Stimulated activated naive B cell treated with anti-CD40 and anti-IgM and Interleukin-4, amounts not matched to agents 10 μg/mL and 1 μg/mL and 100 μg/mL, for 72 hours (primary cell): ENCODE measurements at regions not wholly inside any gene's neighbourhood (a gene's known extent, or its start where the extent isn't known, plus 50 kb on each side); places are given as distances from the start of the nearest gene placed in this dataset.
A peak's percentile ranks its signal among the peaks of the same experiment; 100 is the strongest.
"Not testable (repeated sequence)": the region's sequence is repeated elsewhere in the genome, so short reads cannot be mapped to it uniquely, and the experiment has no call there.

Experiments used
- ATAC-seq, 2 donors: fragments of 150-1000 bp; cut with Tn5 transposase; replicated peaks; 2 replicates each; pipeline ENCODE4 v1.10.0; 2021; ENCODE audit warnings: moderate library complexity in 1 of 2
- DNase-seq: peaks from one replicate; pipeline ENCODE4 v3.0.0; 2021
- H3K27ac Mint-ChIP-seq: one replicate; pipeline ENCODE4 v1.8.0; 2022; ENCODE audit warnings: mild to moderate bottlenecking, mixed read lengths
- H3K27me3 Mint-ChIP-seq, 2 donors: one replicate each; pipeline ENCODE4 v1.8.0; 2022; ENCODE audit warnings: mixed read lengths in 2 of 2
- H3K36me3 Mint-ChIP-seq, 2 donors: one replicate each; pipeline ENCODE4 v1.8.0; 2022; ENCODE audit warnings: mixed read lengths in 2 of 2, mild to moderate bottlenecking in 1 of 2
- H3K4me1 Mint-ChIP-seq, 2 donors: one replicate each; pipeline ENCODE4 v1.8.0; 2022; ENCODE audit warnings: mixed read lengths in 2 of 2, mild to moderate bottlenecking in 1 of 2
- H3K4me3 Mint-ChIP-seq, 2 donors: one replicate each; pipeline ENCODE4 v1.8.0; 2022; ENCODE audit warnings: mild to moderate bottlenecking in 2 of 2, mixed read lengths in 2 of 2, moderate library complexity in 1 of 2
- H3K9me3 Mint-ChIP-seq, 2 donors: one replicate each; pipeline ENCODE4 v1.8.0; 2022; ENCODE audit warnings: mixed read lengths in 2 of 2, mild to moderate bottlenecking in 1 of 2

- Mint-ChIP-seq H3K4me3 (no peak overlapping the region), H3K27me3 (peaks cover 27 to 52% of the 10 kb centered on the region in 2 donors), H3K36me3 (no peaks in the 10 kb centered on the region), H3K4me1 (no peaks in the 10 kb centered on the region), H3K9me3 (peaks cover 0 to 2% of the 10 kb centered on the region in 2 donors), H3K27ac (no peak overlapping the region)
- ATAC-seq (no peak), DNase-seq (no peak)
Observed at GRCh38 chr15:60135961-60136360, 131.8 kb downstream of the FOXB1 start.

DNA sequence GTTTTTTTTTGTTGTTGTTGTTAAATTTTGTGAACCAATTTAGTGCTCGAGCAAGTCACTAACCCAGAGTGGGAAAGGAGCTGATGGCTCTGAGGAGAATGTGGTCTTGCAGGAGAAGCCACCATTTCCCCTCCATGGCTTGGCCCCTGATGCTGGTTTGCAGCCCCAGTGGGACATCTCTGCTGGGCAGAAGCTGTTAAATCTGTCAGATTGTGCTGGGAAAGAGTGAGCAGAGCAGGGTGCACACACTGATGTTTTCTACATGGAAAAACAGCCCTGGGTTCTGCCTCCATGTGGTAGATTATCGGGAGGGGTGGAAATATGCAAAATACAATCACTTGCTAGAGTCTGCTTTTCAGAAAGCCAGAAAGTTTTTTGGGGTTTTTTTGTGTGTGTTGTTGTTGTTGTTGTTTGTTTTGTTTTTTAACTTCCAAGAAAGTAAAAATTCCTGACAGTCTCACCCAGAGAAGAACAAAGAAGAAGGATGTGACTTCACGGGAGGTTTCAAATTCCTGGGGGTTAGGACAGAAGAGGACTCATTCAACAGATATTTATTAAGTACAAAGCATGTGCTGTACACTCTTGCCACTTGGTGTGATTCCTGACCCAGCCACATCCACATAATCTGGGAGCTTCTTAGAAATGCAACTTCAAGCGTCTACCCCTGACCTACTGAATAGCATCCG lies 133.7 kb downstream of the FOXB1 start:
- Mint-ChIP-seq H3K9me3 (peaks cover 0 to 2% of the 10 kb centered on the region in 2 donors), H3K36me3 (no peaks in the 10 kb centered on the region), H3K4me3 (no peak overlapping the region), H3K4me1 (no peaks in the 10 kb centered on the region), H3K27ac (no peak overlapping the region), H3K27me3 (peaks cover 27 to 46% of the 10 kb centered on the region in 2 donors)
- DNase-seq (no peak), ATAC-seq (no peak)

DNA sequence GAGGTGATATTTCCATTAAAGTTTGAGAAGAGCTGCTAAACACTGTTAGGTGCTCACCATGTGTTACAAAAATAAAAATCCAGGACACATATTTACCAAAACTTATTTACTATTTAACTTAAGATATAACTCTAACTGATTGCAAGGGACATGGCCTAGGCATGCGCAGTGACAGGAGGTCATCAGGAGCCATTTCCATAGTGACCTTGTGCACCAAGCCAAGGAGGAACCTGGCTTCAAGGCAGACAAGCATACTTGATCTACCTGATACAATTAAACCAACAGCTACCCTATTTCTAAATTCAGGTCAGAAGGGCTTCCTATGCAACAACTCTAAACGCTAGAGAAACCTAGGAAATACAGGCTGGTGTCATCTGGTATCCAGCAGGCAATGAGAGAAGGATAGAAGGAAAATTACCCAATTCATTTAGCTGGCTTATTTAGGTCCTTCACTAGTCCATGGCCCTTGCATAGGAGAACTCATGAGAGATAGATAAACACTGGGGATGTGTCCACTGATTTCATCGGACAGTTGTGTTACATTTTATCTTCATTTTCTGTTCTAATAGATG lies 134.4 kb downstream of the FOXB1 start:
- Mint-ChIP-seq H3K4me1 (no peaks in the 10 kb centered on the region), H3K27ac (no peak overlapping the region), H3K36me3 (no peaks in the 10 kb centered on the region), H3K9me3 (peaks cover 0 to 2% of the 10 kb centered on the region in 2 donors), H3K27me3 (peaks cover 27 to 42% of the 10 kb centered on the region in 2 donors), H3K4me3 (no peak overlapping the region)
- no peak for ATAC-seq
- no peak for DNase-seq

DNA sequence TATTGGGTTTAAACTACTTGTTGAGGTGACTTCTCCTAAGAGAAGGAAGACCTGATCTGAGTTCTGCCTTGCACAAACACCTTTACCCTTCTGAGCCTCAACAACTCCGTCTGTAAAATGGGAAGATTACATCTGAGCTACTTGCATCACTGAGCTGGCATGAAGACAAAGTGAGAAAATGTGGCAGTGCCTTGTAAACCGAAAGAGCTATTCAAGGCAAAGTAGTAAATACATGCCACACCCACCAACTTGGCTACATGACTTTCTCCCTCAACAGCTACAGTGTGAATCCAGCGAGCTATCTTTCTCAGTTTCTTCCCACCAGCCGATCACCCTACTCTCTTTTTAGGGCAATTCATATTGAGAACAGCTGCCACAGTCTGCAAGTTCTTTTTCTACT lies 148.3 kb downstream of the FOXB1 start:
- ATAC-seq (no peak), DNase-seq (no peak)
- no peaks in the 10 kb centered on the region for H3K4me1 Mint-ChIP-seq
- no peak overlapping the region for H3K27ac Mint-ChIP-seq
- no peaks in the 10 kb centered on the region for H3K9me3 Mint-ChIP-seq
- H3K27me3 Mint-ChIP-seq: peaks cover 12 to 53% of the 10 kb centered on the region in 2 donors
- no peaks in the 10 kb centered on the region for H3K36me3 Mint-ChIP-seq
- no peak overlapping the region for H3K4me3 Mint-ChIP-seq

- DNase-seq: no peak
- H3K4me3 Mint-ChIP-seq: no peak overlapping the region
- no peak overlapping the region for H3K27ac Mint-ChIP-seq
- peaks cover 16 to 37% of the 10 kb centered on the region in 2 donors for H3K27me3 Mint-ChIP-seq
- no peaks in the 10 kb centered on the region for H3K4me1 Mint-ChIP-seq
- ATAC-seq: no peak
- no peaks in the 10 kb centered on the region for H3K9me3 Mint-ChIP-seq
- no peaks in the 10 kb centered on the region for H3K36me3 Mint-ChIP-seq
Observed at GRCh38 chr15:60154764-60155325, 150.7 kb downstream of the FOXB1 start.

GRCh38 chr15:60155661-60156060 lies 151.6 kb downstream of the FOXB1 start:
- H3K9me3 Mint-ChIP-seq: no peaks in the 10 kb centered on the region
- H3K27me3 Mint-ChIP-seq: peaks cover 15 to 29% of the 10 kb centered on the region in 2 donors
- no peak overlapping the region for H3K27ac Mint-ChIP-seq
- no peaks in the 10 kb centered on the region for H3K4me1 Mint-ChIP-seq
- no peaks in the 10 kb centered on the region for H3K36me3 Mint-ChIP-seq
- ATAC-seq (no peak), DNase-seq (no peak)
- no peak overlapping the region for H3K4me3 Mint-ChIP-seq

- H3K4me3 Mint-ChIP-seq: no peak overlapping the region
- H3K27ac Mint-ChIP-seq: no peak overlapping the region
Observed at GRCh38 chr15:60160909-60161308, 156.8 kb downstream of the FOXB1 start.

GRCh38 chr15:60161704-60162103 lies 157.6 kb downstream of the FOXB1 start:
- no peak overlapping the region for H3K27ac Mint-ChIP-seq
- H3K9me3 Mint-ChIP-seq: peaks cover 4% of the 10 kb centered on the region in 2 donors
- ATAC-seq (no peak), DNase-seq (no peak)
- H3K36me3 Mint-ChIP-seq: no peaks in the 10 kb centered on the region
- no peaks in the 10 kb centered on the region for H3K4me1 Mint-ChIP-seq
- H3K27me3 Mint-ChIP-seq: peaks cover 29 to 33% of the 10 kb centered on the region in 2 donors
- H3K4me3 Mint-ChIP-seq: no peak overlapping the region

More at GRCh38 chr15:60160909-60161308, 156.8 kb downstream of the FOXB1 start:
- Mint-ChIP-seq H3K27me3 (peaks cover 32 to 33% of the 10 kb centered on the region in 2 donors), H3K9me3 (peaks cover 4% of the 10 kb centered on the region in 2 donors), H3K4me1 (no peaks in the 10 kb centered on the region), H3K36me3 (no peaks in the 10 kb centered on the region)
- DNase-seq (no peak), ATAC-seq (no peak)

- ATAC-seq (no peak), DNase-seq (no peak)
- H3K27ac Mint-ChIP-seq: no peak overlapping the region
- peaks cover 4% of the 10 kb centered on the region in 2 donors for H3K9me3 Mint-ChIP-seq
- peaks cover 31 to 33% of the 10 kb centered on the region in 2 donors for H3K27me3 Mint-ChIP-seq
- H3K4me1 Mint-ChIP-seq: no peaks in the 10 kb centered on the region
- no peak overlapping the region for H3K4me3 Mint-ChIP-seq
- no peaks in the 10 kb centered on the region for H3K36me3 Mint-ChIP-seq
Observed at GRCh38 chr15:60162251-60162967, 158.3 kb downstream of the FOXB1 start.

- Mint-ChIP-seq H3K36me3 (no peaks in the 10 kb centered on the region), H3K4me1 (no peaks in the 10 kb centered on the region), H3K27me3 (peaks cover 31 to 33% of the 10 kb centered on the region in 2 donors), H3K4me3 (no peak overlapping the region), H3K9me3 (peaks cover 4% of the 10 kb centered on the region in 2 donors), H3K27ac (no peak overlapping the region)
- ATAC-seq (no peak), DNase-seq (no peak)
Observed at GRCh38 chr15:60162968-60163355, 158.9 kb downstream of the FOXB1 start.

DNA sequence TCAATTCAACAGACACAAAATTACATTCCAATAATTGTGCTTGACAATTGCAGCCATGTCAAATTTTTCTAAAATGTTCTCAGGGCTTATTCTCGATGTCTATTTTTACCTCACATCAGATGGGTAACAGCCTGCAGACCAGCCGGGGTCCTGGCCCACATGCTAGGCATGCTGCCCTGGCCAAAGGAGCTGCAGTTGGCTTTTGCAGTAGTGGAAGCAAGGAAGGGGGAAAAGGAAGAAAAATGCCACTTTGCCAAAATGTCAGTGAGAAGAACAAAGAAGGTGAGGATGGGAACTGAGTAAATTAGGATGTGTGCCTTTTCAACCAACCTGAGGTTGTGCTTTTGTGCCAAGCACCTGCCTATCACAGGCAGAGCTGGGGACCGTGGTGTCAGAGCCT lies 161.0 kb downstream of the FOXB1 start:
- H3K27me3 Mint-ChIP-seq: peaks cover 27 to 31% of the 10 kb centered on the region in 2 donors

GRCh38 chr15:60172143-60172542 lies 168.0 kb downstream of the FOXB1 start:
- Mint-ChIP-seq H3K36me3 (no peaks in the 10 kb centered on the region), H3K27me3 (peaks cover 10 to 11% of the 10 kb centered on the region in 2 donors), H3K4me3 (no peak overlapping the region), H3K4me1 (no peaks in the 10 kb centered on the region), H3K27ac (no peak overlapping the region), H3K9me3 (no peaks in the 10 kb centered on the region)
- no peak for DNase-seq
- ATAC-seq: no peak

More for the DNA sequence above, 161.0 kb downstream of the FOXB1 start:
- no peaks in the 10 kb centered on the region for H3K36me3 Mint-ChIP-seq
- no peak for ATAC-seq
- H3K4me1 Mint-ChIP-seq: no peaks in the 10 kb centered on the region
- no peak for DNase-seq
- no peak overlapping the region for H3K27ac Mint-ChIP-seq
- no peak overlapping the region for H3K4me3 Mint-ChIP-seq
- H3K9me3 Mint-ChIP-seq: peaks cover 4% of the 10 kb centered on the region in 2 donors

DNA sequence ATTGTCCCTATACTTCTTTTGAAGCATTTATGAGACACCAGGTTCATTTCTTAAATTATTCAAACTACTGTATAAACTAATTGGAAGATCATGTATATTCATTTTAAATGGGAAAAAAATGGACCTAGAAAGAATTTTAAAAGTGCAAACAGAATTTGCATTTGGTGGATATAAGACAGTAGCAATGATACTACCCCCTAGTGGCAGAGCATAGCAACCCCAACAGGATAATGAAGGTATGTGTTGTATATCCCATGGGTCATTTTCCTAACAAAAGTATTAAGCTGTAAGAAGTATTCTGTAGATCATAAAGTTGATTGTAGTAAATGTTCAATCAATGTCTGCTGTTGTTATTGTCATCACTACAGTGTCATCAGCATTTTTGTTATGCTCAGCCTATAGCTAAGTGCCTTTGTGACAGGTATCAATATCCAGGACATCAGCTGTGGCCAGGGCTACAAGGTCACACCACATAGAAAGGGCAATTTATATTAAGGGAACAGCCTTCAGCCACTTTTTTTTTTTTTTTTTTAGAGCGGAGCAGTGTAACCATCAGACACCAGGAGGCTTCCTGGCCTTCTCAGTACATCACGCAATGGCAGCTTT lies 175.8 kb downstream of the FOXB1 start:
- Mint-ChIP-seq H3K27me3 (peaks cover 28 to 39% of the 10 kb centered on the region in 2 donors), H3K4me3 (no peak overlapping the region), H3K27ac (no peak overlapping the region), H3K4me1 (no peaks in the 10 kb centered on the region), H3K36me3 (no peaks in the 10 kb centered on the region), H3K9me3 (no peaks in the 10 kb centered on the region)
- ATAC-seq: peak in 1 of 2 donors; percentile 48
- no peak for DNase-seq

DNA sequence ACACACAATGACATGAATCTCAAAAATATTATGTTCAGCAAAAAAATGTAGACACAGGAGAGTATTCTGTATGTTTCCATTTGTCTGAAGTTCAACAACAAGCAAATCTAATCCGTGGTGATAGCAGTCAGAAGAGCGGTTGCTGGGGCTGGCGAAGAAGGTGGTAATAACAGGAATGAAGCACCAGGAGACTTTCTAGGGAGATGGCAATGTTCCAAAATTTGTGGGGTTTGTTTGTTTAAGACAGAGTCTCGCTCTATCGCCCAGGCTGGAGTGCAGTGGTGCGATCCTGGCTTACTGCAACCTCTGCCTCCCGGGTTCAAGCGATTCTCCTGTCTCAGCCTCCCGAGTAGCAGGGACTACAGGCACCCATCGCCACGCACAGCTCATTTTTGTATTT lies 177.8 kb downstream of the FOXB1 start:
- not testable (repeated sequence) for H3K36me3 Mint-ChIP-seq, H3K27ac Mint-ChIP-seq, H3K4me1 Mint-ChIP-seq

More for the DNA sequence above, 177.8 kb downstream of the FOXB1 start:
- DNase-seq, H3K4me3 Mint-ChIP-seq, H3K9me3 Mint-ChIP-seq, ATAC-seq: not testable (repeated sequence)
- peaks cover 25 to 36% of the 10 kb centered on the region in 2 donors for H3K27me3 Mint-ChIP-seq
